C4-2B (cell line): ENCODE measurements at regions not wholly inside any gene's neighbourhood (a gene's known extent, or its start where the extent isn't known, plus 50 kb on each side); places are given as distances from the start of the nearest gene placed in this dataset.

Experiments used
- ZFX ChIP-seq: fragments of 450-650 bp; IDR thresholded peaks from 2 replicates; pipeline ENCODE4 v1.6.1; 2017
- TF ChIP-seq, protein P1 (sequence below): fragments of 450-650 bp; conservative IDR thresholded peaks from 2 replicates; pipeline ENCODE4 v1.5.1; 2017; ENCODE audit warnings: mild to moderate bottlenecking

DNA sequence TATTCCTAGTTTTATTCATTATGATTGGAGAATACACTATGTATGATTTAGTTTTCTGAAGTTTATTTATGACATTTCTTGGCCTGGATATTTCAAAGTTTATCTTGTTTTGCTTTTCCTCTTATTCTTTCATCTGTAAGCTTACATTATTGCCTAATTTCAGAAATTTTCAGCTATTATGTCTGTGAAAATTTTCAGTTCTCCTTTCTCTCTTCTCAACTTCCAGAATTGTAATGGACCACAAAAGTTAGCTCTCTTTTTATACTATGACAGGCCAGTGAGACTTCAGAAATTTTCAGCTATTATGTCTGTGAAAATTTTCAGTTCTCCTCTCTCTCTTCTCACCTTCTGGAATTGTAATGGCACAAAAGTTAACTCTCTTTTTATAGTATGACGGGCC, 97.2 kb upstream of the SCN7A start:
- TF ChIP-seq, protein P1, sequence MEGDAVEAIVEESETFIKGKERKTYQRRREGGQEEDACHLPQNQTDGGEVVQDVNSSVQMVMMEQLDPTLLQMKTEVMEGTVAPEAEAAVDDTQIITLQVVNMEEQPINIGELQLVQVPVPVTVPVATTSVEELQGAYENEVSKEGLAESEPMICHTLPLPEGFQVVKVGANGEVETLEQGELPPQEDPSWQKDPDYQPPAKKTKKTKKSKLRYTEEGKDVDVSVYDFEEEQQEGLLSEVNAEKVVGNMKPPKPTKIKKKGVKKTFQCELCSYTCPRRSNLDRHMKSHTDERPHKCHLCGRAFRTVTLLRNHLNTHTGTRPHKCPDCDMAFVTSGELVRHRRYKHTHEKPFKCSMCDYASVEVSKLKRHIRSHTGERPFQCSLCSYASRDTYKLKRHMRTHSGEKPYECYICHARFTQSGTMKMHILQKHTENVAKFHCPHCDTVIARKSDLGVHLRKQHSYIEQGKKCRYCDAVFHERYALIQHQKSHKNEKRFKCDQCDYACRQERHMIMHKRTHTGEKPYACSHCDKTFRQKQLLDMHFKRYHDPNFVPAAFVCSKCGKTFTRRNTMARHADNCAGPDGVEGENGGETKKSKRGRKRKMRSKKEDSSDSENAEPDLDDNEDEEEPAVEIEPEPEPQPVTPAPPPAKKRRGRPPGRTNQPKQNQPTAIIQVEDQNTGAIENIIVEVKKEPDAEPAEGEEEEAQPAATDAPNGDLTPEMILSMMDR: no peak
- no peak for TF ChIP-seq ZFX
